AG04450 (cell line): ENCODE measurements at regions not wholly inside any gene's neighbourhood (a gene's known extent, or its start where the extent isn't known, plus 50 kb on each side); places are given as distances from the start of the nearest gene placed in this dataset.

ENCODE experiments used
- CTCF ChIA-PET: fragments of 300-600, 350-600 bp; formaldehyde crosslinking; extraction: SDS; loops from one replicate; lab custom pipeline; 2022; ENCODE audit warnings: antibody characterized with exemption, inconsistent platforms; lab: Charles Lee
- POLR2A ChIA-PET: fragments of 350-600 bp; formaldehyde crosslinking; extraction: SDS; loops from one replicate; lab custom pipeline; 2021; ENCODE audit warnings: antibody characterized with exemption, inconsistent platforms; lab: Yijun Ruan, JAX
- DNase-seq: peaks from one replicate; pipeline ENCODE4 v3.0.0-alpha.2; 2011; ENCODE audit warnings: low read depth, low spot score
- H3K27ac ChIP-seq: one replicate; pipeline ENCODE4 v1.5.1; 2012; ENCODE audit warnings: low read depth, low read length, control low read depth
- H3K27me3 ChIP-seq: one replicate; pipeline ENCODE4 v1.6.0; 2012; ENCODE audit warnings: low read length; ENCODE audit not compliant: control insufficient read depth, insufficient read depth
- H3K4me3 ChIP-seq: 2 replicates; pipeline ENCODE4 v1.5.1; 2011; ENCODE audit warnings: mild to moderate bottlenecking, low read depth, low read length, control low read depth
- H3K9me3 ChIP-seq: 2 replicates; pipeline ENCODE4 v1.5.1; 2012; ENCODE audit warnings: low read length; ENCODE audit not compliant: control insufficient read depth, insufficient read depth
- TF ChIP-seq, protein P1 (sequence below): IDR thresholded peaks from 2 replicates; pipeline ENCODE4 v1.5.1; 2011; ENCODE audit warnings: low read depth, low read length, control low read depth, inconsistent platforms

DNA sequence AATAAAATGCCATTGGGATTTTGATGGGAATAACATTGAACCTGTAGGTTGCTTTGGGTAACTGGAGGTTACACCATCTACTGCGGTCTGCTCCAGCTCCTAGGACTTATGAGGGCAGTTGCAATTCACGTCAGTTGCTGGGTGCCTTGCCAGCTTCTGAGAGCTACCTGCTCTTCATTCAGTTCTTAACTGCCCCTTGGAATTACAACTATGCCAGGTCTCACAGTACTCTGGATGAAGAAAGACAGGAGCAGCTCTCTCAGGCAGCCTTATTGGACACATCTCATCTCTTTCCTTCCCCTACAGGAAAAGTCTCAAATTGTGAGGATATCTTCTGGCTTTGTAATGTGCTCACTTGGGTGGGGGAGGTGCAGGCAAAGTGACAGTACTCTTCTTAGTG, 1643.3 kb downstream of the GRIK2 start:
- Histone ChIP-seq H3K9me3 (peaks cover 10% of the 10 kb centered on the region; the same call in 1 of the 2 replicates), H3K4me3 (no peak overlapping the region), H3K27me3 (no peaks in the 10 kb centered on the region), H3K27ac (no peak overlapping the region)
- ChIA-PET CTCF (no interaction called here), POLR2A (no interaction called here)
- DNase-seq, result no peak
- TF ChIP-seq, protein P1, sequence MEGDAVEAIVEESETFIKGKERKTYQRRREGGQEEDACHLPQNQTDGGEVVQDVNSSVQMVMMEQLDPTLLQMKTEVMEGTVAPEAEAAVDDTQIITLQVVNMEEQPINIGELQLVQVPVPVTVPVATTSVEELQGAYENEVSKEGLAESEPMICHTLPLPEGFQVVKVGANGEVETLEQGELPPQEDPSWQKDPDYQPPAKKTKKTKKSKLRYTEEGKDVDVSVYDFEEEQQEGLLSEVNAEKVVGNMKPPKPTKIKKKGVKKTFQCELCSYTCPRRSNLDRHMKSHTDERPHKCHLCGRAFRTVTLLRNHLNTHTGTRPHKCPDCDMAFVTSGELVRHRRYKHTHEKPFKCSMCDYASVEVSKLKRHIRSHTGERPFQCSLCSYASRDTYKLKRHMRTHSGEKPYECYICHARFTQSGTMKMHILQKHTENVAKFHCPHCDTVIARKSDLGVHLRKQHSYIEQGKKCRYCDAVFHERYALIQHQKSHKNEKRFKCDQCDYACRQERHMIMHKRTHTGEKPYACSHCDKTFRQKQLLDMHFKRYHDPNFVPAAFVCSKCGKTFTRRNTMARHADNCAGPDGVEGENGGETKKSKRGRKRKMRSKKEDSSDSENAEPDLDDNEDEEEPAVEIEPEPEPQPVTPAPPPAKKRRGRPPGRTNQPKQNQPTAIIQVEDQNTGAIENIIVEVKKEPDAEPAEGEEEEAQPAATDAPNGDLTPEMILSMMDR, result no peak

DNA sequence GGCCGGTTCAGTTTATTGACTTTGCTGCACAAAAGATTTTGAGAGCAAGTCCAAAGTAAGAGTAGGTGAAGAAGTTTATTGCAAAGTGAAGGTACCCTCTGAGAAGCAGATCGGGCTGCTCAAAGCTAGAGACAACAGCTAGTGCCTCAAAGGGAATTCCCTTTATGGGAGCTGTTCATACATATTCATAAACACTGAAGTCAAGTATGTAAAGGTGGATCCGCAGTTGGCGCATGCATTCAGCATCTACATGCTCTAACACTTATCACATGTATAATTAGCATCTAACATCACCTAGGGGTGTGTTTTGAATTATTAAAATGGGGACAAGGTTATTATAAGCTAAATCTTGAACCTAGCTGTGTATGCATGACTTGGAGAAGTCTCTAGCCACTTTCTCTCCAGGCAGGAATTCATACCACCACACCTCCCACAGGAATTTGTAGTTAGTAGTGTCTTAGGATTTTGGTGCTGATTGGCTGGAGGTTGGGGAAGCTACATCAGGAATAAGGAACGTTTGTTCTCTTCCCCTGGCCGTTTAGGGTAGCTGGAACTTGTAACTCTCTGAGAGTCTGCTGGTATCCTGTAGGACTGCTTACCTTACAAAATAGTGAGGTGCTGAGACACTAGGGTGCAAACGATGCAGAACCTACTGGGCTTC, 1633.9 kb downstream of the GRIK2 start:
- POLR2A ChIA-PET, result no interaction called here
- Histone ChIP-seq H3K9me3 (no peaks in the 10 kb centered on the region), H3K27ac (no peak overlapping the region), H3K27me3 (no peaks in the 10 kb centered on the region), H3K4me3 (no peak overlapping the region)
- no peak for DNase-seq
- TF ChIP-seq, protein P1, result no peak
- CTCF ChIA-PET, result no interaction called here

DNA sequence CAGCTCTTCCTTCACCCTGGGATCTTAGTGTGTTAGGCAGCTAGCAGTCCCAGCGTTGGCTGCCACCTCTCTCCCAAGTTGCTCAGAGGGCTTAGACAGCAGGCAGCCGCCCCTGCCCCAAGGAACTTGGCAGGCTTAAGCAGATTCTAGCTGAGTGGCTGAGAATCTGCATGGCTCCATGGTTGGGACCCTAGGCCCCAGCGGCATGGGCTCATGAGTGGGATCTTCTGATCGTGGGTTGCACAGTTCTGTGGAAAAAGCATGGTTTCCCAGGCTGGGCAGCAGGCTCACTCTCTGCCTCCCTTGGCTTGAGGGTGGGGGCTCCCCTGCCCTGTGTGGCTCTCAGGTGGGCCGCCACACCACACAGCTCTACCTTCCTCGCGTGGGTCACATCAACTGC, 1624.9 kb downstream of the GRIK2 start:
- POLR2A ChIA-PET, result no interaction called here
- TF ChIP-seq, protein P1, result no peak
- peaks cover 13% of the 10 kb centered on the region for H3K9me3 ChIP-seq

DNA sequence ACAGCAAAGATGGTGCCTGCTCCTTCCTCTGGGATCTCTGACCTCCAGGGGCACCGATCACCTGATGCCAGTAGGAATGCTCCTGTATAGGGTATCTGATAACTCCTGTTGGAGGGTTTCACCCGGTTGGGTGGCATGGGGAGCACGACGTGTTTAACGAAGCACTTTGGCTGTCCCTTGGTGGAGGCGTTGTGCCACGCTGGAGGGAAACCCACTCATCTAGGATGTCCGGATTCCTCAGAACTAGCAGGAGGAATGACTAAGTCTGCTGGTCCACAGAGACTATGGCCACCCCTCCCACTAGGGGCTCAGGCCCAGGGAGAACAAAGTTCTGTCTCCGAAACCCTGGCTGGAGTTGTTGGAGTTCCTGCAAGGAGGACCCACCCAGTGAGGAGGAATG, 1624.4 kb downstream of the GRIK2 start:
- ChIA-PET POLR2A (no interaction called here), CTCF (no interaction called here)
- Histone ChIP-seq H3K27me3 (no peaks in the 10 kb centered on the region), H3K9me3 (peaks cover 13% of the 10 kb centered on the region), H3K27ac (no peak overlapping the region), H3K4me3 (no peak overlapping the region)
- no peak for DNase-seq
- TF ChIP-seq, protein P1, result no peak

More for the DNA sequence above, 1624.9 kb downstream of the GRIK2 start:
- H3K27me3 ChIP-seq, result no peaks in the 10 kb centered on the region
- DNase-seq, result no peak
- no peak overlapping the region for H3K27ac ChIP-seq
- no peak overlapping the region for H3K4me3 ChIP-seq
- CTCF ChIA-PET, result no interaction called here

DNA sequence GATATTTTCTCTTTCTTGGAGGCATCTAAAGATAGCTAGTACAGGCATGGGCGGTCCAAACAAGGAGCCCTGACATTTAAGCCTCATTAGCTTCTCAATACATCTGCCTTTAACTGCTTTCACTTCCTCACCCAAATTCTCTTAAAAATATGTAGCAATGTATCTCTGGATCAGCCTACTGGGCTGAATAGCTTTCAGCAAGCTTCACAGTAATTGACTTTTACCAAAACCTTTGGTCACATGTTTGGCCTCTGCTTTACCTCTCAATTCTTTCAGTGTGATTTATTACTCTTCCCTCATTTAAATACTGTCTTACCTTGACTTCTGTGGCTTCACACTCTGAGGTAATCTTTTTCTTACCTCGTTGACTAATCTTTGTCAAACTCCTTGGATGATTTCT, 1618.1 kb downstream of the GRIK2 start:
- TF ChIP-seq, protein P1, result no peak
- Histone ChIP-seq H3K27me3 (no peaks in the 10 kb centered on the region), H3K4me3 (no peak overlapping the region), H3K9me3 (no peaks in the 10 kb centered on the region; the same call in 1 of the 2 replicates), H3K27ac (no peak overlapping the region)
- DNase-seq, result no peak
- ChIA-PET CTCF (no interaction called here), POLR2A (no interaction called here)
